ENCODE measurements at regions not wholly inside any gene's neighbourhood (a gene's known extent, or its start where the extent isn't known, plus 50 kb on each side); places are given as distances from the start of the nearest gene placed in this dataset.

GRCh38 chr4:72909461-72909860 lies 160.1 kb downstream of the COX18 start:
- TF ChIP-seq POLR2A (IDR thresholded peaks at IDR 0.05; ENCODE audit: low read depth, low read length) (no peak), TAF1 (IDR thresholded peaks at IDR 0.05; ENCODE audit: borderline replicate concordance, low read depth, low read length) (no peak), POLR2AphosphoS5 (IDR thresholded peaks at IDR 0.05; ENCODE audit: low read depth, low read length) (no peak)
